ENCODE measurements at regions not wholly inside any gene's neighbourhood (a gene's known extent, or its start where the extent isn't known, plus 50 kb on each side); places are given as distances from the start of the nearest gene placed in this dataset.

- TF ChIP-seq CTCF (IDR thresholded peaks at IDR 0.05; ENCODE audit: insufficient read depth in 1 of 2, low read depth in 1 of 2, low read length in 1 of 2, severe bottlenecking in 1 of 2, unreplicated experiment in 1 of 2), result no peak
- H3K9me3 ChIP-seq, result no peaks in the 10 kb centered on the region
- no peaks in the 10 kb centered on the region for H3K4me1 Mint-ChIP-seq (ENCODE audit: low read depth, unreplicated experiment)
- ChIA-PET POLR2A (no interaction called here), CTCF (no interaction called here)
- H3K27me3 Mint-ChIP-seq (ENCODE audit: insufficient read depth, unreplicated experiment), result no peaks in the 10 kb centered on the region
- no peak for DNase-seq
- no peaks in the 10 kb centered on the region for H3K9me3 Mint-ChIP-seq (ENCODE audit: unreplicated experiment)
- H3K4me1 ChIP-seq, result no peaks in the 10 kb centered on the region
- no peaks in the 10 kb centered on the region for H3K36me3 ChIP-seq (ENCODE audit: control insufficient read depth, insufficient read depth, low read length)
- no peaks in the 10 kb centered on the region for H3K36me3 Mint-ChIP-seq (ENCODE audit: insufficient read depth, unreplicated experiment)
- no peak overlapping the region for H3K4me3 Mint-ChIP-seq (ENCODE audit: unreplicated experiment)
- intact Hi-C loops (cut with micrococcal nuclease; ENCODE audit: unreplicated experiment), result no loop called here
- H3K27ac Mint-ChIP-seq (ENCODE audit: unreplicated experiment), result no peak overlapping the region
- no TSS peak for BruUV-seq (replicated peaks)
- H3K4me3 ChIP-seq (ENCODE audit: low read depth, low read length), result no peak overlapping the region
- H3K27me3 ChIP-seq (replicated peaks; ENCODE audit: control insufficient read depth, insufficient read depth, low read length), result no peaks in the 10 kb centered on the region
Measured at GRCh38 chr5:125786021-125786420, 637.2 kb upstream of the GRAMD2B start.

- H3K27ac Mint-ChIP-seq (ENCODE audit: unreplicated experiment), result no peak overlapping the region
- H3K4me1 ChIP-seq, result no peaks in the 10 kb centered on the region
- no peaks in the 10 kb centered on the region for H3K36me3 Mint-ChIP-seq (ENCODE audit: insufficient read depth, unreplicated experiment)
- H3K36me3 ChIP-seq (ENCODE audit: control insufficient read depth, insufficient read depth, low read length), result no peaks in the 10 kb centered on the region
- H3K9me3 Mint-ChIP-seq (ENCODE audit: unreplicated experiment), result no peaks in the 10 kb centered on the region
- no peaks in the 10 kb centered on the region for H3K4me1 Mint-ChIP-seq (ENCODE audit: low read depth, unreplicated experiment)
- ChIA-PET POLR2A (no interaction called here), CTCF (no interaction called here)
- BruUV-seq (replicated peaks), result no TSS peak
- no peaks in the 10 kb centered on the region for H3K27me3 ChIP-seq (replicated peaks; ENCODE audit: control insufficient read depth, insufficient read depth, low read length)
- H3K27me3 Mint-ChIP-seq (ENCODE audit: insufficient read depth, unreplicated experiment), result no peaks in the 10 kb centered on the region
- intact Hi-C loops (cut with micrococcal nuclease; ENCODE audit: unreplicated experiment), result no loop called here
- no peak overlapping the region for H3K4me3 ChIP-seq (ENCODE audit: low read depth, low read length)
- H3K4me3 Mint-ChIP-seq (ENCODE audit: unreplicated experiment), result no peak overlapping the region
- H3K9me3 ChIP-seq, result no peaks in the 10 kb centered on the region
- DNase-seq, result no peak
- TF ChIP-seq CTCF (IDR thresholded peaks at IDR 0.05; ENCODE audit: insufficient read depth in 1 of 2, low read depth in 1 of 2, low read length in 1 of 2, severe bottlenecking in 1 of 2, unreplicated experiment in 1 of 2), result no peak
Measured at GRCh38 chr5:125793470-125793869, 629.7 kb upstream of the GRAMD2B start.

GRCh38 chr5:125794922-125795321 lies 628.3 kb upstream of the GRAMD2B start:
- POLR2A ChIA-PET, result no interaction called here
- BruUV-seq (replicated peaks), result no TSS peak
- intact Hi-C loops (cut with micrococcal nuclease; ENCODE audit: unreplicated experiment), result no loop called here
- Mint-ChIP-seq H3K36me3 (ENCODE audit: insufficient read depth, unreplicated experiment) (no peaks in the 10 kb centered on the region), H3K4me3 (ENCODE audit: unreplicated experiment) (no peak overlapping the region), H3K27me3 (ENCODE audit: insufficient read depth, unreplicated experiment) (no peaks in the 10 kb centered on the region), H3K27ac (ENCODE audit: unreplicated experiment) (no peak overlapping the region), H3K4me1 (ENCODE audit: low read depth, unreplicated experiment) (no peaks in the 10 kb centered on the region), H3K9me3 (ENCODE audit: unreplicated experiment) (no peaks in the 10 kb centered on the region)
- no peak for DNase-seq
- TF ChIP-seq CTCF (IDR thresholded peaks at IDR 0.05; ENCODE audit: insufficient read depth in 1 of 2, low read depth in 1 of 2, low read length in 1 of 2, severe bottlenecking in 1 of 2, unreplicated experiment in 1 of 2), result no peak
- Histone ChIP-seq H3K27me3 (replicated peaks; ENCODE audit: control insufficient read depth, insufficient read depth, low read length) (no peaks in the 10 kb centered on the region), H3K4me1 (no peaks in the 10 kb centered on the region), H3K36me3 (ENCODE audit: control insufficient read depth, insufficient read depth, low read length) (no peaks in the 10 kb centered on the region), H3K9me3 (no peaks in the 10 kb centered on the region), H3K4me3 (ENCODE audit: low read depth, low read length) (no peak overlapping the region)
- CTCF ChIA-PET, result no interaction called here
